ENCODE measurements at regions not wholly inside any gene's neighbourhood (a gene's known extent, or its start where the extent isn't known, plus 50 kb on each side); places are given as distances from the start of the nearest gene placed in this dataset.
"Not testable (repeated sequence)": the region's sequence is repeated elsewhere in the genome, so short reads cannot be mapped to it uniquely, and the experiment has no call there.

DNA sequence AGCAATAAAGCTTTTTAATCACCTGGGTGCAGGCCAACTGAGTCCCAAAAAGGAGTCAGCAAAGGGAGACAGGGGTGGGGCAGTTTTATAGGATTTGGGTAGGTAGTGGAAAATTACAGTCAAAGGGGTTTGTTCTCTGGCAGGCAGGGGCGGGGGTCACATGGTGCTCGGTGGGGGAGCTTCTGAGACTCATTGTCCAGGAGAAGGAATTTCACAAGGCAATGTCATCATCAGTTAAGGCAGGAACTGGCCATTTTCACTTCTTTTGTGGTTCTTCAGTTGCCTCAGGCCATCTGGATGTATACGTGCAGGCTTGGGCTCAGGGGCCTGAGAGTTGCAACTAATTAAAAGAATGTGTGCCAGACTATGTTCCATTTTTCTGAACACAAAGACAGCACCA is 147.5 kb upstream of the SCN7A start:
- not testable (repeated sequence) for DNase-seq (ENCODE audit: low read depth)

DNA sequence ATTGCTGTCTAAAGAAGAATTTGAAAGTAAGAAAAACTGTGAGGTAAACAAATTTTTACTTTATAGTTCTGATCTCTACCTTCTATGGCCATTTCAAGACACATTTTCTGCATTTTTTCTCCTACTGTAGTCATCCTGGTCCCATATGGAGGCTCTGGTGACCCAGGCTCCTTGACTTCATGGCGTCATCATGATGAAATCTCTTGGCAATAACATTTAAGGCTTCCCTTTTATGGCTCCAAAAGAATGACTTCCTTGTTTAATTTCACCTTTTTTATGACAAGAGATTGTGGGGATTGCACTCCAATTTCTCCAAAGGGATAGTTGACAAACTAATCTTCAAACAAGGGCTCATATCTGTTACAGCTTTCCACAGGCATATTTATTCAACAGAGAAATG is 143.0 kb upstream of the SCN7A start:
- DNase-seq (ENCODE audit: low read depth): no peak

DNA sequence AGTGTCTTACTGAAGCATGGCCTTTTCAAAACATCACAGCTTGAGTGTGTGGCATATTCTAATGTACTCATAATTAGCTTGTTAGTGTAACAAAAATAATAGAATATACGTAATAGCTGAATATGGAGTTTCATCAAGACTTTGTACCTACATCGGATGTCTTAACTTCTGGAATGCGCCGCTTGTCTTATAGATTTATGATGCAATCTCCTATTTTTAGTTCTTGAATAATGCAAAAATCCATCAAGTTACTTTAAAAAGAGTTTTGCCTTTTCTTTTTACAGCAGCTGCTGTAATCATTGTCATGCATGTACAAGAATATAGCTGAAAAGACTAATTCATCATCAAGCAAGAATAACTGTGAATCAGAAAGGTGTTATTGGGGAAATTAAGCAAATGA is 140.7 kb upstream of the SCN7A start:
- DNase-seq (ENCODE audit: low read depth): no peak

DNA sequence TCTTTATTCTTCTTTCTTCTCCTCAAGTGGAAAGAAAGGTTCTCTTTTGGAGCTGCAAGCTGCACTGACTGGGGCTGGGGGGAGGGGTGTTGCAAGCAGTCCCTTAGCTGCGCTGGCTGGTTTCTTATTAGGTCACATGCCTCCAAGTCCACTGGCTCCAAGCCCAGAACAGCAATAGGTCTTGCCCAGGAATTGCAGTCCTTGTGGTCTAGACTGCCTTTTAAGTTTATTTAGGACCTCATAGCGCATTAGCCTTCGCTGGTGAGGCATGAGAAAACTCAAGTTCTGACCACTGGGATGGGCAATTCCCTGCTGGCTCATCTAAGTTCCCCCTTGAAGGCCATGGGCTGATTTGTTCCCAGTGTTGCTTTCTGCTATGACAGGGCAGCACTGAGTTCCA is 138.6 kb upstream of the SCN7A start:
- DNase-seq (ENCODE audit: low read depth): peak; percentile 94

DNA sequence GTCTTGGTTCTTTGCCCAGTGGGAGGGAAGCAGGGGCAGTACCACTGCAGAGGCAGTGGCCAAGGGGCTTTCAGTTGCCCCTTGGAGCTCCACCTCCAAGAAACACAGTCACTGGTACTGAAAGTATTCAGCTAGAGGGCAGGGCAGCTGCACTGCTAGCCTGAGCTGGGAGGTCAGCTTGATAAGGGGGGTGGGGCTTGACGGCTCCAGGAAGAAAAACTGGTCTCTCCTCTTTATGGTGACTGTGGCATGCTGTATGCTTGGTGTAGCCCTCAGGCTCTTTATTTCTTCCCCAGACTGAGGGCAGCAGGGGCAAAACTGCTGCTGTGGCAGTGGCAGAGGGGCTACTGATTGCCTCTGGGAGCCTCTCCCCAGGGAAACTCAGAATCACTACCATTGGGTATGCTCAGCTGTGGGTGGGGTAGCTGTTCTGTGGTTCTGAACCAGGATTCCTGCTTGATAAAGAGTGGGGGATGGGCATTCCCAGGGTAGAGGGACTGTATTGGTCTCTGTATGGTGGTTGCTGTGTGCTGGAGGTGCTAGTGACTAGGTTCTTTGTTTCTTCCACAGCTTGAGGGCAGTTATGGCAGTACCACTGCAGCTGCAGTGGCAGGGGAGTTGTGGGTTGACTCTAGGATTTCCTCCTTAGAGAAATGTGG is 134.6 kb upstream of the SCN7A start:
- DNase-seq (ENCODE audit: low read depth): no peak

DNA sequence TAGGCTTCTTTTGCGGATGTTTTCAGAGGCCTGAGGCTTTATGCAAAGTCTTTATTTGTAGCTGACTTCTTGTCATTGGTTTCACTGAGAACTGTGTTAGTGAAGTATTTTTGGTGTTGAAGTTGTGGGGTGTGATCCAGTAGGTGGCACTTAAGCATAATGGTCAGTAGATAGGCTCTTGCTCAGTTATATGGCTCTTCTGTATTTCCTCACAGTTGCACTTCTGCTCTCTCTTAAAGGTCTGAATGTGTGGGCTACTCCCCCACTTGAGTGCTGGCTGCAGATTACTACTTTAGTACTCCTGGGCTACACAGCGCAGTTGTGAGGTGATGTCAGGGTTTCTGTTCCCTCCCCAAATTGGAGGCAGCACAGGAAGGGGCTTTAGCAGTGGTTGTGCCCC is 133.8 kb upstream of the SCN7A start:
- peak; percentile 18 for DNase-seq (ENCODE audit: low read depth)

DNA sequence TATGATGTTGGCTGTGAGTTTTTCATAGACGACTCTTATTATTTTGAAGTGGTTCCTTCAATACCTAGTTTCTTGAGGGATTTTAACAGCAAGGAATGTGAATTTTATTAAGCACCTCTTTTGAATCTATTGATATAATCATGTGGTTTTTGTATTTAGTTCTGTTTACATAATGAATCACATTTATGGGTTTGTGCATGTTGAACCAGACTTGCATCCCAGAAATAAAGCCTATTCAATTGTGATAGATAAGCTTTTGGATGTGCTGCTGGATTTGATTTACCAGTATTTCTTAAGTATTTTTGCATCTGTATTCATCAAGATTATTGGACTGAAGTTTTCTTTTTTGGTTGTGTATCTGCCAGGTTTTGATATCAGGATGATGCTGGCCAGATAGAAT is 131.6 kb upstream of the SCN7A start:
- DNase-seq (ENCODE audit: low read depth): no peak

DNA sequence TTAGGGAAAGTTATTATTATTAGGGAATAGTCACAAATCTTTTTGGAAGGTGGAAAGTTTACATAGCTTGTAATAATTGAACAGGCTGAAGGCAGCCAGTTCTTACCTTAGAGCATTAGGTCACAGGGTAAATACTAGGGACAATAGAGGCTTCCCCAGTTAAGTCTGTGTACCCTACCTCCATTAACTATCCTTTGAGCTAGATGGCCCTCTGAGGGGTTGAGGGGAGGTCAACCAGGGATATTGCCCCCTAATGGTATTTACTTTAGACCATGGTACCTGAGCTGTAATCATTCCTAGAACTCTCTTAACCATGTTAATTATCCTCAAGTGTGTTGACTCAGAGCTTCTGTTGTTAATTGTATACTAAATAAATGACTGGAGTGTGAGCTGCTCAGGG is 120.5 kb upstream of the SCN7A start:
- no peak for DNase-seq (ENCODE audit: low read depth)

DNA sequence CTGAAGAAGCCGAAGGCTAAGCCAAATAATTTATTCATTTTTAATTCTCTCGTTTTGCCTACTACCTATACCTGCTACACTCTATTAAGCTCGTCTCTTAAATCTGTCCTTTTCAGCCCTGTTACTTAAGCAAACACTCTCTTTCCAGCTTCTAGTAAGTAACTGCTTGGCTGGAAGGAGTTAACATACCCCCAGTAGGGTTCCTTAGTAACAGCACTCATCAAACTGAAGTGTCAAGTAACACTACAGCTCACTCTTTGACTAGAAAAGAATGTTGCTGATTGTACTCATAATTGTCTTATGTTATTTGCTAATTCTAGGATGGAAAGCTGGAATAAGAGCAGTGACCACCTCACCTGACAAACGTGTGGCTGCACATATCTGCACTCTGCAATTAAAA is 120.0 kb upstream of the SCN7A start:
- no peak for DNase-seq (ENCODE audit: low read depth)

DNA sequence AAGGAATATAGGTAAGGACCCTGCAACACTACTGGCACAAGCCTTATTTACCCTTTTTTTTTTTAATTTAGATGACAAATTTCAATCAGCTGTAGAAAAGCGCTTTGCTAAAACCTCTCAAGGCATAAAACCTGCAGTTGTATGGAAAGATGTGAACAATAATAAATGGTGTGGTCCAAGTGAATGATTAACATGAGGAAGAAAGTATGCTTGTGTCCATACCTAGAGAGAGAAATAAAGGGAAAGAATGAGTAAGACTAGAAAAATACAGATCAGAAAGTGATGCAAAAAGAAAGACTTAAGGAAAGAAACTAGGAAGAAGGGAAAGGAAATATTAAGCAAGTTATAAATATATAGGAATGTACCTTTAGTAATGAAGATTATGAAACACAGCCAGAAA is 119.2 kb upstream of the SCN7A start:
- no peak for DNase-seq (ENCODE audit: low read depth)

DNA sequence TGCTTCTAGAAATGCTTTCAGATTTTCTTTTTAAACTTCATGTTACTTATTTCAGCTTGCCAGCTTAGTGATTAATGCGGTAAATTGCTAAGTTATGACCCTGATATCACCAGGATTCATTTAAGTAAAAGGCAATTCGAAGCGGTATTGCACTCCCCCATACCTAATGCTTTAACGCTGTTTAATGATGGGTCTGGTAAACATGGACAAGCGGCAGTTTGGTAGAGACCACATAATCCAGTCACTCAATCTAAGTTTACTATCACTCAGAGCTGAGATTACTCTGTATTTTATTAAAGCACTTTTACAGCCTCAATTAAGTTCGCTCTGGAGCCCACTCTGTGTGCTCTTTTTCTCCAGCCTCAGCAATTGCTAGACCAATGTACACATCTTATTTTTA is 118.2 kb upstream of the SCN7A start:
- no peak for DNase-seq (ENCODE audit: low read depth)

DNA sequence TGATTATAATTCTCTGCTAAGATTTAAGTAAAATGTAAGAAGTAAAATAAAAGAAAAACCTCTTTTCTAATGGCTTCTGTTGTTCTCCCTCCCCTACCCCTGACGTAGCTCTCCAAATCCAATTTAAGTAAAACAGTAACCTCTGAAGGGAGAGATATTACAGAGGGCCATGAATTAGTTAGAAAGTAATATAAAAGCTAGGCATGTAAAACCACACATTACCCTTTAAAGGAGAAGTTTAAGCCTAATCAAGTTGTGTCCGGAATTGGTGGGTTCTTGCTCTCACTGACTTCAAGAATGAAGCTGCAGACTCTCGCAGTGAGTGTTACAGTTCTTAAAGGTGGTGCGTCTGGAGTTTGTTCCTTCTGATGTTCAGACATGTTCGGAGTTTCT is 116.9 kb upstream of the SCN7A start:
- no peak for DNase-seq (ENCODE audit: low read depth)

DNA sequence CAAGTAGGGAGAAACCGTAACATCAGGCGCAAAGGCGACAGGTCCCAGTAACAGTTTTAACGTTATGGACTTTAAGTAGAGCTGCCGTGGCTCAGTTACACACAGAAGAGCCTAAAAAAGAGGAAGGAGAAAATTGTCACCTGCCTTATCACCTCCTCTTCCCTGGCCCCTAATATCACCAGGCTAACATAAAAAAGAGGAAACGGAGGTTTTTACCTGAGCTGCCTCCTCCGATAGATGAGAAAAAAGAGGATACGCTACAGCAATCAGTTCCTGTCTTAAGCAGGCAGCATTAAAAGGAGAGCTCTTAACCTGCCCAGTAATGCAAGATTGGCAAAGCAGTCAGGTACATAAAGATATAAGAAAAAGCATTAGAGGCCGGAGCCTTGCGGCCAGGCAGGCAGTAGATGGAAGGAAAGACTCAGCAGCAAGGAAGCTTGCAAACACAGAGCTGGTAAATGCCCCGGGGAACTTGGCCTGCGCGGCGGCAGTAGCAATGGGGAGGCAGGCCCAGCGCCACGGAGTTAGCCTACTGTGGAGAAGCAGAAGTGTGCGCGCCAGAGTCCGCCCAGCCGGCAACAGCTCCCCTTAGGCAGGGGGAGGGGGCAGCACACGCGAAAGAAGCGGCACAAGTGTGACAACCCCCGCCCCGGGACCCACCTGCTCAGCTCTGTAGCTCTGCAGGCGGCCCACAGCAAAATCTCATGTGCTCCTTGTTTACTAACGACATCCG is 116.3 kb upstream of the SCN7A start:
- DNase-seq (ENCODE audit: low read depth): no peak

DNA sequence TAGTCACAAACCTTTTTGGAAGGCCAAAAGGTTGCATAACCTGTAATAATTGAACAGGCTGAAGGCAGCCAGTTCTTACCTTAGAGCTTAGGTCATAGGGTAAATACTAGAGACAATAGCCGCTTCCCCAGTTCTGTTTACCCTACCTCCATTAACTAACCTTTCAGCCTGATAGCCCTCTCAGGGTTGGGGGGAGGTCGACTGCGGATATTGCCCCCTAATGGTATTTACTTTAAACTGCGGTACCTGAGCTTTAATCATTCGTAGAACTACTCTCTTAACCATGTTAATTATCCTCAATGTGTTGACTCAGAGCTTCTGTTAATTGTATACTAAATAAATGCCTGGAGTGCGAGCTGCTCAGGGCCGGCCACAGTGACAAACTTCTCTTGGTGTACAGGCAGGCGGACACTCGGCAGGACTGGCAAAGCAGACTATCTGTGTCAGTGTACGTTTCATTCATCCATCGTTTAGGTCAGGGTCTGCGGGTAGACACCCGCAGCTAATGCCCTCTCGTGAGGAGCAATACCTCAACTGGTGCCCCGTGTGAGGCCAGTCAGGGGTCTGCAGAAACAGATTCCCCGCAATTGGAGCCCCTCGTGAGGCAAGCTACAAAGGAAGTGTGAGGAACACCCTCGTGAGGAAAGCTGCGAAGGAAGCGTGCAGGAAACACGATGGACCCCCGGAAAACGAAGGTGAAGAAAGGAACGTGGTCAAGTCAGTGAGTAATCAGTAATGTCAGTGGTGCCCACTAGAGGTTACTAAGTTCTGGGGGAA is 115.3 kb upstream of the SCN7A start:
- no peak for DNase-seq (ENCODE audit: low read depth)

DNA sequence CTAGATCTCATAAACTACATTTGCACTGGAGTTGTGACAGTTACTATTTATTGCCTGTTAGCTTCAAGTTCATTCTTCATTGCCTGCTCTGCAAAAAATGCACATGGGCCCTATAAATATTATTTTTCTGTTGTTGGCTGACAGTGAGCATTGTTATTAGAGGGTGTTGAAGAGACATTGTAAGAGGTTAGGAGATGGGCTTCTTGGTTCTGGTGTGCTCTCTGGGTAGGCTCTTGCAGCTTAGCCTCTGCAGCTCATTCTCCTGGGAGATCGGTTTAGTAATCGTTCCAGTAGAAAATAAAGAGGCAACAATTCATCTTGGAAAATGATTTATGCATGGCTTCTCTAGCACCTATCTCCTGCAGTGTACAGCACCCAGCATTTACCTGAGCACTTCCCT is 113.8 kb upstream of the SCN7A start:
- no peak for DNase-seq (ENCODE audit: low read depth)

DNA sequence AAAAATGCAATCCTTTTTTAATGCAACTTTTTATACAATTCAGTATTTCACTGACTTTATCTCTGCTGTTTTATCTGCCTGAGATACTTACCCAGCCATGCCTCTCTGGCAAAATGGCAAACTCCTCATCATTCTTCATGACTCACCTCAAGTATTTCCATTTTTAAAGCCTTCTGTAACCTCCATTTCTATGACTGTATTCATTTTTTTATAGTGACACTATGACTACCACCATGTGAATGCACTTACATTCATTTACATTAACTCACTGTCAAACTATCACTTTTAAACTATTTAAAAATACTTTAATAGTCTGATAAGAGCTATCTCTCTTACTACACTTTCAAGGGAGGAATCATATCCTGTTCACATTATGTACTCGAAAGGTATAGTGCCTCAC is 99.4 kb upstream of the SCN7A start:
- DNase-seq (ENCODE audit: low read depth): peak; percentile 89

DNA sequence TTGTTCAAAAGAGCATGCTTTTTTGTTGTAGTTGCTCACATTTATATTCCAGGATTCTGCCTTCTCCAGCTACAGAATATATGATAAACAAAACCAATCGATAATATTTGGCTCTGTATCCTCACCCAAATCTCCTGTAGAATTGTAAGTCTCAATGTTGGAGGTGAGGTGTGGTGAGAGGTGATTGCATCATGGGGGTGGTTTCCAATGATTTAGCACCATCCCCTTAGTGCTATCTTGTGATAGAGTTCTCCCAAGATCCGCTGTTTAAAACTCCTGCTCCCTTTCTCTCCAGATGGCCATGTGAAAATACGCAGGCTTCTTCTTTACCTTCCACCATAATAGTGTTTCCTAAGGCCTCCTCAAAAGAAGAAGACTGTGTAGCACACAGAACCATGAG is 98.7 kb upstream of the SCN7A start:
- no peak for DNase-seq (ENCODE audit: low read depth)

DNA sequence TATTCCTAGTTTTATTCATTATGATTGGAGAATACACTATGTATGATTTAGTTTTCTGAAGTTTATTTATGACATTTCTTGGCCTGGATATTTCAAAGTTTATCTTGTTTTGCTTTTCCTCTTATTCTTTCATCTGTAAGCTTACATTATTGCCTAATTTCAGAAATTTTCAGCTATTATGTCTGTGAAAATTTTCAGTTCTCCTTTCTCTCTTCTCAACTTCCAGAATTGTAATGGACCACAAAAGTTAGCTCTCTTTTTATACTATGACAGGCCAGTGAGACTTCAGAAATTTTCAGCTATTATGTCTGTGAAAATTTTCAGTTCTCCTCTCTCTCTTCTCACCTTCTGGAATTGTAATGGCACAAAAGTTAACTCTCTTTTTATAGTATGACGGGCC is 97.2 kb upstream of the SCN7A start:
- no peak for DNase-seq (ENCODE audit: low read depth)

DNA sequence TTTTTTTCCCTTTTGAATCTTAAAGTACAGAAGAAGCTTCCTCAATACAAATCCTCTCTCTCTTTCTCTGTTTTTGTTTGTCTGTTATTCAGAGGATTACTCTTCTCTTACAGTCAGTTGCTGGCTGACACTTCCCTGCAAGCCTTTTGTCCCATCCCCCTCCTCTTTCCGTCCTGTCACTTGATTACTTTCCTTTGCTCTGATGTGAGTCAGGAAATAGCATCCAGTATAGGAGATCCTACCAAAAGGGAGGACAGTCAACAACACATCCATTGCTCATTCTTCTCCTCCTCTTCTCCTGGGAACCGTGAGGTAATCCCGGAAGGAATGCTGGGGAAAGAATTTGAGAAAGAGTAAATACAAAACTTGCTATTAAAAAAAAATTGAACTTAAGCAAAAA is 79.3 kb upstream of the SCN7A start:
- peak; percentile 60 for DNase-seq (ENCODE audit: low read depth)

DNA sequence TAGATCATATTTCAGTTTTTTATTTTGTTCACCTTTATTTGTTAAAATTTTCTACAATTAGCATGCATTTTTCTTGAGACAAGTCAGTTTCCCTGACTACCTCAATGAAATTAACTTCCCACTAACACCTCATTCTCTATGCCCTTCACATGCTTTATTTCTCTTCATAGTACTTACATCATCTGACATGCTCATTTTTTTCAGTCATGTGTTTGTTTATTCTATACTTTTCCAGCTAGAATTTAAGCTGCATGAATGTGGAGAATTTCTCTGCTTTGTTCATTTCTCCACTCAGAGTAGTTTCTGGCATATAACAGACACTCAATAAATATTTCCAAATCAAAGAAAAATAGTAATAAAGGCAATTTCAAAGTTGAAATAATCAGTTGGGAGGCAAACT is 78.9 kb upstream of the SCN7A start:
- no peak for DNase-seq (ENCODE audit: low read depth)

DNA sequence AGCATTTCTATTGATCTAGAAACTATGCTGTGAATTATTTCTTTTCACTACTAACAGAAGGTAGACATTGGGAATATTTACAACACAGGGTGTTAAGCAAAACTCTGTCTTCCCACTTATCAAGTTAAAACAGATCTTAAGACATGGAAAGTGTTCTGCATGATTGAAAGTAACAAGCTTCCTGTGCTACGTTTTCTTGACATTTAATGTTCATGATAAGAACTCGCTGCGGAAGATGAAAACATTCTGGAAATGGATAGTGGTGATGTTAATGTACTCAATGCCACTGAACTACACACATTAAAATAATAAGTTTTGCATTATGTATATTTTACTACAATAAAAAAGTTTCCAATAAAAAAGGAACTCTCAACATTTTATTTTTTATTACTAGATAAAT is 74.4 kb upstream of the SCN7A start:
- no peak for DNase-seq (ENCODE audit: low read depth)

DNA sequence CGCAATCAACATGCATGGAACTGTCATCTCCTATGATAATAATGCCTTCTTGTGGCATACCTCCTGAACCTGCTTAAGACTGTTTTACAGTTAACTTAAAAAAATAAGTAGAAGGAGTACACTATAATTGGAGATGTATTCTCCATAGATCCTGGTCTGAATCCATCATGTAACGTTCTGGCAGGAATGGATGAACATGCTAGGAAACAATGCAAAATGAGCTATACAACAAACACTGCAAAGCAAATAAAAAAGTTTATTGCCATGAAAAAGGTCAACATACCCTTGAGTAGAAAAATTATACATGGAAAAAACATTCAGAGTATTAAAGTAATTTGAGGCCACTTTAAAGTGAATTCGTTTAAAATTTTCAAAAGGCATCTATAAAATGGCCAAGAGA is 71.5 kb upstream of the SCN7A start:
- DNase-seq (ENCODE audit: low read depth): no peak

DNA sequence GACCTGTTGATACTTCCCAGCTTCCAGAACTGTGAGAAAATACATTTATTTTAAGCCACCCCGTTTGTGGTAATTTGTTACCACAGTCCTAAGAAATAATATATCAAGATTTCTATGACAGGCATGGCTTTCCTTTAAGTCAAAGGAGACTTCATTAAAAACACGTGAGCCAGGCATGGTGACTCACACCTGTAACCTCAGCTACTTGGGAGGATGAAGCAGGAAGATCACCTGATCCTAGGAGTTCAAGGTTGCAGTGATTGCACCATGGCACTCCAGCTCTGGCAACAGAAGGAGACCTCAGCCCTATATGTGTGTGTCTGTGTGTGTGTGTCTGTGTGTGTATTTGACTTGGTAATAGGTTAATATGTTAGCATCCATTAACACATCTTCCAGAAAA is 69.8 kb upstream of the SCN7A start:
- peak; percentile 38 for DNase-seq (ENCODE audit: low read depth)
